Bronchial epithelial cell (primary cell): ENCODE measurements at regions not wholly inside any gene's neighbourhood (a gene's known extent, or its start where the extent isn't known, plus 50 kb on each side); places are given as distances from the start of the nearest gene placed in this dataset.
A peak's percentile ranks its signal among the peaks of the same experiment; 100 is the strongest.

Source experiments
- DNase-seq: peaks from one replicate; pipeline ENCODE4 v3.0.0-alpha.2; 2010; ENCODE audit warnings: low read depth
- FAIRE-seq: peaks from 2 replicates; lab custom pipeline; 2011; peaks lifted over from hg19 to GRCh38; lab: Jason Lieb, UNC
- H3K27me3 ChIP-seq: 2 replicates; pipeline ENCODE4 v1.5.1; 2011; ENCODE audit warnings: low read length; ENCODE audit not compliant: control insufficient read depth, insufficient read depth
- H3K36me3 ChIP-seq: 2 replicates; pipeline ENCODE4 v1.5.1; 2011; ENCODE audit warnings: low read length; ENCODE audit not compliant: control insufficient read depth, insufficient read depth
- H3K4me3 ChIP-seq: 2 replicates; pipeline ENCODE4 v1.5.1; 2011; ENCODE audit warnings: mild to moderate bottlenecking, low read depth, low read length, control low read depth
- CTCF ChIP-seq: IDR thresholded peaks from 2 replicates; pipeline ENCODE4 v1.5.1; 2011; ENCODE audit warnings: mild to moderate bottlenecking, moderate library complexity, low read length, control low read depth, inconsistent platforms; ENCODE audit not compliant: insufficient read depth, severe bottlenecking

- TF ChIP-seq CTCF: no peak
- H3K27me3 ChIP-seq: no peaks in the 10 kb centered on the region
- FAIRE-seq (peak; percentile 13), DNase-seq (no peak)
- no peak overlapping the region for H3K4me3 ChIP-seq
- no peaks in the 10 kb centered on the region for H3K36me3 ChIP-seq
Observed at GRCh38 chr4:151994429-151994828, 233.6 kb upstream of the GATB start.

GRCh38 chr4:151993521-151993920, 232.7 kb upstream of the GATB start:
- no peak for TF ChIP-seq CTCF
- no peak for FAIRE-seq
- H3K27me3 ChIP-seq: no peaks in the 10 kb centered on the region

GRCh38 chr4:151992332-151993154, 231.7 kb upstream of the GATB start:
- H3K27me3 ChIP-seq: no peaks in the 10 kb centered on the region
- FAIRE-seq (no peak), DNase-seq (peak; percentile 33)
- H3K4me3 ChIP-seq: no peak overlapping the region
- no peaks in the 10 kb centered on the region for H3K36me3 ChIP-seq
- no peak for TF ChIP-seq CTCF

More at GRCh38 chr4:151993521-151993920, 232.7 kb upstream of the GATB start:
- Histone ChIP-seq H3K36me3 (no peaks in the 10 kb centered on the region), H3K4me3 (no peak overlapping the region)
- DNase-seq: no peak

GRCh38 chr4:151991884-151992167, 231.0 kb upstream of the GATB start:
- FAIRE-seq (no peak), DNase-seq (no peak)
- H3K4me3 ChIP-seq: no peak overlapping the region
- no peak for TF ChIP-seq CTCF
- no peaks in the 10 kb centered on the region for H3K36me3 ChIP-seq
- no peaks in the 10 kb centered on the region for H3K27me3 ChIP-seq

GRCh38 chr4:151991001-151991883, 230.4 kb upstream of the GATB start:
- DNase-seq: no peak
- TF ChIP-seq CTCF: no peak
- H3K27me3 ChIP-seq: no peaks in the 10 kb centered on the region
- no peak overlapping the region for H3K4me3 ChIP-seq
- no peak for FAIRE-seq
- no peaks in the 10 kb centered on the region for H3K36me3 ChIP-seq
